ENCODE measurements at regions not wholly inside any gene's neighbourhood (a gene's known extent, or its start where the extent isn't known, plus 50 kb on each side); places are given as distances from the start of the nearest gene placed in this dataset.

DNA sequence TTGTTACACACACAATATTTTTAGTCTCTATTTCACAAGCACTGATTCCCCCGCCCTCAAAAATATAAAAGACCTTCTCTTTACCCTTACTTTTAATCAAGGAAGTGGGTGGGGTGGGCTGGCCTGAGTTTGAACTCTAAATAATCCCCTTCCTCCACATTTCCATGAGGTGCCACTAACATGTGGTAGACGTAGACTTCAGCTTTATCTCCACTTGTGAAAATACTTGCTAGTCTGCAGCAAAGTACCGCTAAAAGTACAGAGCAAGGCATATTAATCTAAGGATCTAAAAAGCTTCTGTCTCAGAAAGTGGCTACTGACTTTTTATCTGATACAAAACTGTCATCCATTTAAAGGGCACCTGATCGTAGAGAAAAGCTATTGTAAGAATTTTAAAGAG, 739.6 kb upstream of the SLC10A2 start:
- WGBS, 2 experiments (ENCODE audit: extremely low coverage in 1 of 2, insufficient coverage in 1 of 2, insufficient read length in 1 of 2, insufficient replicate concordance in 2 of 2, low coverage in 1 of 2, low lambda C conversion rate in 2 of 2, missing lambda C conversion rate in 1 of 2), result 94% methylated on average over 4 of the region's 4 CpGs; no CpG with 5 or more reads in 1 of the 2 experiments
- CTCF ChIA-PET (ENCODE audit: partially characterized antibody), result no interaction called here
- POLR2A ChIA-PET (ENCODE audit: partially characterized antibody), result no interaction called here

More for the DNA sequence above, 739.6 kb upstream of the SLC10A2 start:
- Histone ChIP-seq H3K27me3 (replicated peaks in 1 of 4; ENCODE audit: control insufficient read depth in 3 of 4, extremely low read depth in 1 of 4, insufficient read depth in 3 of 4, low read length in 3 of 4) (no peaks in the 10 kb centered on the region), H3K9me3 (ENCODE audit: insufficient read depth in 2 of 2, low read depth in 1 of 2, low read length in 1 of 2) (peaks cover 0 to 6% of the 10 kb centered on the region in 2 experiments; a peak in 2 of 4 replicates), H4K5ac (ENCODE audit: insufficient read length, low read depth, low read length) (no peak overlapping the region), H3K23me2 (ENCODE audit: low read depth, low read length) (no peaks in the 10 kb centered on the region), H4K91ac (replicated peaks; ENCODE audit: insufficient read length, low read length) (no peak overlapping the region), H2BK120ac (replicated peaks; ENCODE audit: low read depth, low read length) (no peak overlapping the region), H2BK5ac (ENCODE audit: low read depth, low read length) (no peak overlapping the region), H3K23ac (ENCODE audit: insufficient read length) (no peak overlapping the region), H2BK20ac (ENCODE audit: low read length) (no peak overlapping the region), H2AFZ (ENCODE audit: low read length) (no peak overlapping the region), H4K20me1 (replicated peaks in 1 of 2; ENCODE audit: control insufficient read depth in 1 of 2, insufficient read depth in 2 of 2, low read length in 2 of 2) (no peaks in the 10 kb centered on the region), H2BK15ac (ENCODE audit: low read length) (no peak overlapping the region), H3K4ac (replicated peaks; ENCODE audit: insufficient read length, low read depth, low read length) (no peak overlapping the region), H3K4me2 (ENCODE audit: insufficient read depth in 1 of 2, low read depth in 2 of 2, low read length in 2 of 2) (no peak overlapping the region), H3K4me1 (replicated peaks in 1 of 4; ENCODE audit: control insufficient read depth in 3 of 4, insufficient read depth in 4 of 4, low read length in 3 of 4) (no peaks in the 10 kb centered on the region), H3K56ac (replicated peaks; ENCODE audit: insufficient read length, low read depth, low read length) (no peak overlapping the region), H3K14ac (ENCODE audit: insufficient read length) (no peak overlapping the region), H2AK5ac (ENCODE audit: low read depth, low read length) (no peak overlapping the region), H3K36me3 (ENCODE audit: control insufficient read depth in 2 of 4, insufficient read depth in 4 of 4, low read length in 3 of 4) (no peaks in the 10 kb centered on the region), H3K27ac (ENCODE audit: low read depth, low read length) (no peak overlapping the region), H4K8ac (ENCODE audit: extremely low read depth, insufficient read depth, low read length) (no peak overlapping the region), H2BK12ac (ENCODE audit: low read depth, low read length) (no peak overlapping the region), H3K79me1 (ENCODE audit: low read depth, low read length) (no peaks in the 10 kb centered on the region), H3K79me2 (ENCODE audit: control insufficient read depth in 1 of 2, insufficient read depth in 2 of 2, low read length in 2 of 2) (no peaks in the 10 kb centered on the region), H3K4me3 (ENCODE audit: extremely low read depth in 1 of 4, insufficient read depth in 2 of 4, low read depth in 3 of 4, low read length in 4 of 4) (no peak overlapping the region), H3K18ac (ENCODE audit: extremely low read depth, low read length) (no peak overlapping the region), H3K9ac (replicated peaks in 1 of 4; ENCODE audit: extremely low read depth in 1 of 4, low read depth in 3 of 4, low read length in 3 of 4) (no peak overlapping the region)
- TF ChIP-seq CBX5 (IDR thresholded peaks at IDR 0.05; ENCODE audit: low read depth, low read length) (no peak), POU5F1 (IDR thresholded peaks at IDR 0.05; ENCODE audit: low read depth, low read length) (no peak)
- no peak for DNase-seq (ENCODE audit: low read depth in 1 of 2, low spot score in 2 of 2)
- no peak for FAIRE-seq
